Hepatocyte (in vitro differentiated cells): ENCODE measurements at regions not wholly inside any gene's neighbourhood (a gene's known extent, or its start where the extent isn't known, plus 50 kb on each side); places are given as distances from the start of the nearest gene placed in this dataset.
"Not testable (repeated sequence)": the region's sequence is repeated elsewhere in the genome, so short reads cannot be mapped to it uniquely, and the experiment has no call there.

ENCODE experiments used
- DNase-seq: peaks from one replicate; pipeline ENCODE4 v3.0.0-alpha.2; 2016; ENCODE audit warnings: low spot score
- H2AFZ ChIP-seq: fragments of 200-600 bp; sonication (generic); 2 replicates; pipeline ENCODE4 v1.6.0; 2016; ENCODE audit warnings: antibody characterized with exemption, mild to moderate bottlenecking
- H3K27ac ChIP-seq: fragments of 200-600 bp; sonication (generic); 2 replicates; pipeline ENCODE4 v1.5.1; 2016; ENCODE audit warnings: mild to moderate bottlenecking
- H3K27me3 ChIP-seq: fragments of 200-600 bp; sonication (generic); 2 replicates; pipeline ENCODE4 v1.6.1; 2016
- H3K36me3 ChIP-seq: fragments of 200-600 bp; sonication (generic); replicated peaks from 2 replicates; pipeline ENCODE4 v1.5.1; 2016; ENCODE audit warnings: low read depth; ENCODE audit not compliant: insufficient read depth
- H3K4me1 ChIP-seq: fragments of 200-600 bp; sonication (generic); 2 replicates; pipeline ENCODE4 v1.5.1; 2016; ENCODE audit warnings: mild to moderate bottlenecking, moderate library complexity; ENCODE audit not compliant: insufficient read depth
- H3K4me2 ChIP-seq: fragments of 200-600 bp; sonication (generic); 2 replicates; pipeline ENCODE4 v1.6.0; 2016
- H3K4me3 ChIP-seq: fragments of 200-600 bp; sonication (generic); 2 replicates; pipeline ENCODE4 v1.5.1; 2016; ENCODE audit warnings: mild to moderate bottlenecking
- H3K79me2 ChIP-seq: fragments of 200-600 bp; sonication (generic); 2 replicates; pipeline ENCODE4 v1.6.0; 2017; ENCODE audit warnings: mild to moderate bottlenecking
- H3K9me2 ChIP-seq: fragments of 200-600 bp; sonication (generic); replicated peaks from 2 replicates; pipeline ENCODE4 v1.6.0; 2017; ENCODE audit warnings: mild to moderate bottlenecking; ENCODE audit not compliant: insufficient read depth
- H3K9me3 ChIP-seq: fragments of 200-600 bp; sonication (generic); 2 replicates; pipeline ENCODE4 v1.5.1; 2016; ENCODE audit warnings: low read depth, mild to moderate bottlenecking
- H4K20me1 ChIP-seq: fragments of 200-600 bp; sonication (generic); 2 replicates; pipeline ENCODE4 v1.6.0; 2016; ENCODE audit warnings: mild to moderate bottlenecking; ENCODE audit not compliant: insufficient read depth, poor library complexity, severe bottlenecking
- CTCF ChIP-seq: fragments of 200-600 bp; sonication (generic); IDR thresholded peaks from 2 replicates; pipeline ENCODE4 v1.5.1; 2016; ENCODE audit warnings: antibody characterized with exemption, mild to moderate bottlenecking; ENCODE audit not compliant: poor library complexity
- EZH2 ChIP-seq: fragments of 200-600 bp; sonication (generic); IDR thresholded peaks from 2 replicates; pipeline ENCODE4 v1.6.1; 2016; ENCODE audit warnings: antibody characterized with exemption, mild to moderate bottlenecking, borderline replicate concordance
- EZH2phosphoT487 ChIP-seq: fragments of 200-600 bp; sonication (generic); IDR thresholded peaks from one replicate; pipeline ENCODE4 v1.6.1; 2018; ENCODE audit warnings: antibody characterized with exemption, mild to moderate bottlenecking, low read depth, moderate library complexity; ENCODE audit not compliant: unreplicated experiment, severe bottlenecking
- WGBS: methylation state at CpG from one replicate; pipeline ENCODE4 v1.1.6; 2016; ENCODE audit warnings: low lambda C conversion rate; ENCODE audit errors: missing lambda C conversion rate; 5-methylcytosine and 5-hydroxymethylcytosine counted together

DNA sequence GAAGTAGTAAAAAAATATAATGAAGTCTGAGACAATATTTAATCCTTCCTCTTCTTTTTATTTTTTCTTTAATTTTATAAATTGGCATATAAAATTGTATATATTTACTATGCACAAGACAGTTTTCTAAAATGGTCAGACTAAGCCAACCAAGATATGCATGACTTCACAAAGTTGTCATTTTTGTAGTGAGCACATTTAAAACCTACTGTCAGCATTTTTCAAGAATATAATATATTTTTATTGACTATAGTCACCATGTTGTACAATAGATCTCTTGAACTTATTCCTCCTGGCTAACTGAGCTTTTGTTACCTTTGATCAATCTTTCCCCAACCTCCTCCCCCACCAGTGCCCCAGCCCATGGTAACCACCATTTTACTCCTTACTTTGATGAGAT, 129.2 kb downstream of the ATP6V1G3 start:
- H3K27me3 ChIP-seq = no peaks in the 10 kb centered on the region
- H3K27ac ChIP-seq = no peak overlapping the region
- H2AFZ ChIP-seq = no peak overlapping the region
- H3K9me2 ChIP-seq = no peaks in the 10 kb centered on the region
- no peaks in the 10 kb centered on the region for H3K9me3 ChIP-seq
- no peak overlapping the region for H3K4me3 ChIP-seq
- no peak for DNase-seq
- H4K20me1 ChIP-seq = no peaks in the 10 kb centered on the region
- TF ChIP-seq EZH2 = no peak
- no peak for TF ChIP-seq CTCF
- no peak for TF ChIP-seq EZH2phosphoT487
- H3K79me2 ChIP-seq = no peaks in the 10 kb centered on the region
- H3K4me2 ChIP-seq = no peak overlapping the region
- no peaks in the 10 kb centered on the region for H3K36me3 ChIP-seq
- no peaks in the 10 kb centered on the region for H3K4me1 ChIP-seq

DNA sequence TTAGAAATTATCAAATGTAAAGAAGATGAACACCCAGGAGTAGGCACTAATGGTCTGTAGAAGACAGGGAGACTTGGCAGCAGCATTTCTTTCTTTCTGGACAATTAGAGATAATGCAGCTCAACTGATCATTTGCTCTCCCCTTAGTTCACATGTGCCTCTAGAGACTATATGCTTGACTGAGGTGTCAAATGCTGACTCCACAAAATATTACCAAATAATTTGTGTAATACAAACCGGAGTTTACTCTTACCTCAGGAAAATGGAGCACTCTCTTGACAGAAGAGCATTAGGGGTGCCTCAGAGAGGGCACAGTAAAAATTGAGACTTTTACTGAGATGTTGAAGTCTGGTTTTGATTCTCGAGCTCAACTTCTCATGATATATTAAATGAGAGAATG, 131.8 kb downstream of the ATP6V1G3 start:
- Histone ChIP-seq H2AFZ (no peak overlapping the region), H3K4me3 (no peak overlapping the region), H4K20me1 (no peaks in the 10 kb centered on the region), H3K4me1 (no peaks in the 10 kb centered on the region), H3K4me2 (no peak overlapping the region), H3K9me3 (no peaks in the 10 kb centered on the region), H3K36me3 (no peaks in the 10 kb centered on the region), H3K27me3 (no peaks in the 10 kb centered on the region), H3K27ac (no peak overlapping the region), H3K9me2 (no peaks in the 10 kb centered on the region), H3K79me2 (no peaks in the 10 kb centered on the region)
- TF ChIP-seq CTCF (no peak), EZH2 (no peak), EZH2phosphoT487 (no peak)
- DNase-seq = no peak
- WGBS = 88% methylated on average over 2 of the region's 2 CpGs

DNA sequence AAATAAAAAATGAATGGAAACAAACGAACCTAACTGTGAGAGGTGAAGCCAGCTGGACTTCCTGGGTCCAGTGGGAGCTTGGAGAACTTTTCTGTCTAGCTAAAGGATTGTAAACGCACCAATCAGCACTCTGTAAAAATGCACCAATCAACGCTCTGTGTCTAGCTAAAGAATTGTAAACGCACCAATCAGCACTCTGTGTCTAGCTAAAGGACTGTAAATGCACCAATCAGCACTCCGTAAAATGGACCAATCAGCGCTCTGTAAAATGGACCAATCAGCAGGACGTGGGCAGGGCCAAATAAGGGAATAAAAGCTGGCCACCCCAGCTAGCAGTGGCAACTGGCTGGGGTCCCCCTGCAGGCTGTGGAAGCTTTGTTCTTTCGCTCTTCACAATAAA, 135.8 kb downstream of the ATP6V1G3 start:
- H3K27me3 ChIP-seq = not testable (repeated sequence)
- 95% methylated on average over 8 of the region's 8 CpGs for WGBS

GRCh38 chr1:198400063-198400462, 140.4 kb downstream of the ATP6V1G3 start:
- no peak for DNase-seq
- H4K20me1 ChIP-seq = no peaks in the 10 kb centered on the region
- no peak overlapping the region for H2AFZ ChIP-seq
- H3K9me3 ChIP-seq = no peaks in the 10 kb centered on the region
- H3K4me1 ChIP-seq = no peaks in the 10 kb centered on the region
- H3K4me3 ChIP-seq = no peak overlapping the region
- H3K27me3 ChIP-seq = no peaks in the 10 kb centered on the region
- no peak overlapping the region for H3K4me2 ChIP-seq
- no peak overlapping the region for H3K27ac ChIP-seq
- no peaks in the 10 kb centered on the region for H3K79me2 ChIP-seq
- H3K9me2 ChIP-seq = no peaks in the 10 kb centered on the region
- no peaks in the 10 kb centered on the region for H3K36me3 ChIP-seq
- 71% methylated on average over 4 of the region's 4 CpGs for WGBS
- TF ChIP-seq EZH2 (no peak), EZH2phosphoT487 (no peak), CTCF (no peak)

More for the DNA sequence above, 135.8 kb downstream of the ATP6V1G3 start:
- not testable (repeated sequence) for DNase-seq, H3K27ac ChIP-seq, H3K9me2 ChIP-seq, H3K4me3 ChIP-seq, H4K20me1 ChIP-seq, H3K4me1 ChIP-seq, H3K36me3 ChIP-seq, H3K9me3 ChIP-seq, H3K4me2 ChIP-seq, H2AFZ ChIP-seq, H3K79me2 ChIP-seq
